ENCODE measurements at regions not wholly inside any gene's neighbourhood (a gene's known extent, or its start where the extent isn't known, plus 50 kb on each side); places are given as distances from the start of the nearest gene placed in this dataset.
"Not testable (repeated sequence)": the region's sequence is repeated elsewhere in the genome, so short reads cannot be mapped to it uniquely, and the experiment has no call there.

DNA sequence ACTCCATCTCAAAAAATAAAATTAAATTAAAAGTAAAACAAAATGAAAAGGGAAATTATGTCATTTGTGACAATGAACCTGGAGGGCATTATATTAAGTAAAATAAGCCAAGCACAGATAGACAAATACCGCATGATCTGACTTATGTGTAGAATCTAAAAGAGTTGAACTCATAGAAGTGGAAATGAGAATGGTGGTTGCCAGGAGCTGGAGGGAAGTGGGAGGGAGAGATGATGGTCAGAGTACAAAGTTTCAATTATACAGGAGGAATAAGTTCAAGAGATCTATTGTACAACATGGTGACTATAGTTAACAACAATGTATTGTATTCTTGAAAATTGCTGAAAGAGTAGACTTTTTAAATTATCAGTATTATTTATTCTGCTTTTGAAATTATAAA is 183.4 kb downstream of the ID4 start:
- no peak for TF ChIP-seq EZH2phosphoT487 (conservative IDR thresholded peaks at IDR 0.05; ENCODE audit: low read length)
- no peak for TF ChIP-seq CTCF (IDR thresholded peaks at IDR 0.05; ENCODE audit: insufficient read depth, low read length, poor library complexity, severe bottlenecking)
- Histone ChIP-seq H3K9me3 (ENCODE audit: insufficient read depth, low read length) (no peaks in the 10 kb centered on the region), H3K4me2 (ENCODE audit: low read depth, low read length, poor library complexity, severe bottlenecking) (no peak overlapping the region), H4K20me1 (ENCODE audit: low read depth, low read length) (no peaks in the 10 kb centered on the region), H3K79me2 (ENCODE audit: insufficient read depth, low read length) (no peaks in the 10 kb centered on the region), H2AFZ (ENCODE audit: low read depth, low read length, severe bottlenecking) (no peak overlapping the region), H3K27me3 (ENCODE audit: low read length) (no peaks in the 10 kb centered on the region), H3K9ac (ENCODE audit: low read length) (no peak overlapping the region), H3K27ac (ENCODE audit: low read depth, low read length) (no peak overlapping the region), H3K36me3 (ENCODE audit: low read length) (no peaks in the 10 kb centered on the region), H3K9me2 (replicated peaks; ENCODE audit: insufficient read depth, low read length) (no peaks in the 10 kb centered on the region), H3F3A (ENCODE audit: insufficient read depth) (no peaks in the 10 kb centered on the region), H3K4me3 (ENCODE audit: insufficient read depth, low read length, poor library complexity, severe bottlenecking) (no peak overlapping the region)

DNA sequence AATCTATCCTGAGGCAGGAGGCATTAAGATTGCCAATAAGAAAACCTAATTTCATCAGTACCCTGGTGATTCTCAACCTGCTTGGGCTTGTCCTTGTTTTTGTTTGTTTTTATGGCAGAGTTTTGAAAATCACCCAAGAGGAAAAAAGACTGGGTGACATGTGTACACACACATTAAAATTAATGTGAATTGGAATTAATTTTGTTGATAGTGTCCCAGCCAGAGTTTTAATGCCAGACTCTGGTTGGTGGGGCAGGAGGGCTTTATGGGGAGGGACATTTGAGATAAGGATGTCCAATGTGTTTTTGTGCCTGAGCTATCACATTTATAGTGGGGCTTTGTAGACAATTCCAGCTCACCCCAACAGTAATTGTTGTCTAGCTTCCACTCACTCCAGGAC is 184.6 kb downstream of the ID4 start:
- H3K27ac ChIP-seq (ENCODE audit: low read depth, low read length), result no peak overlapping the region
- H3K9me2 ChIP-seq (replicated peaks; ENCODE audit: insufficient read depth, low read length), result no peaks in the 10 kb centered on the region
- no peak overlapping the region for H3K9ac ChIP-seq (ENCODE audit: low read length)
- H3F3A ChIP-seq (ENCODE audit: insufficient read depth), result no peaks in the 10 kb centered on the region
- no peaks in the 10 kb centered on the region for H3K27me3 ChIP-seq (ENCODE audit: low read length)
- no peaks in the 10 kb centered on the region for H3K36me3 ChIP-seq (ENCODE audit: low read length)
- no peak overlapping the region for H2AFZ ChIP-seq (ENCODE audit: low read depth, low read length, severe bottlenecking)
- H3K9me3 ChIP-seq (ENCODE audit: insufficient read depth, low read length), result no peaks in the 10 kb centered on the region
- H3K4me2 ChIP-seq (ENCODE audit: low read depth, low read length, poor library complexity, severe bottlenecking), result no peak overlapping the region
- no peaks in the 10 kb centered on the region for H3K79me2 ChIP-seq (ENCODE audit: insufficient read depth, low read length)
- no peak overlapping the region for H3K4me3 ChIP-seq (ENCODE audit: insufficient read depth, low read length, poor library complexity, severe bottlenecking)
- TF ChIP-seq EZH2phosphoT487 (conservative IDR thresholded peaks at IDR 0.05; ENCODE audit: low read length) (no peak), CTCF (IDR thresholded peaks at IDR 0.05; ENCODE audit: insufficient read depth, low read length, poor library complexity, severe bottlenecking) (no peak)
- no peaks in the 10 kb centered on the region for H4K20me1 ChIP-seq (ENCODE audit: low read depth, low read length)

DNA sequence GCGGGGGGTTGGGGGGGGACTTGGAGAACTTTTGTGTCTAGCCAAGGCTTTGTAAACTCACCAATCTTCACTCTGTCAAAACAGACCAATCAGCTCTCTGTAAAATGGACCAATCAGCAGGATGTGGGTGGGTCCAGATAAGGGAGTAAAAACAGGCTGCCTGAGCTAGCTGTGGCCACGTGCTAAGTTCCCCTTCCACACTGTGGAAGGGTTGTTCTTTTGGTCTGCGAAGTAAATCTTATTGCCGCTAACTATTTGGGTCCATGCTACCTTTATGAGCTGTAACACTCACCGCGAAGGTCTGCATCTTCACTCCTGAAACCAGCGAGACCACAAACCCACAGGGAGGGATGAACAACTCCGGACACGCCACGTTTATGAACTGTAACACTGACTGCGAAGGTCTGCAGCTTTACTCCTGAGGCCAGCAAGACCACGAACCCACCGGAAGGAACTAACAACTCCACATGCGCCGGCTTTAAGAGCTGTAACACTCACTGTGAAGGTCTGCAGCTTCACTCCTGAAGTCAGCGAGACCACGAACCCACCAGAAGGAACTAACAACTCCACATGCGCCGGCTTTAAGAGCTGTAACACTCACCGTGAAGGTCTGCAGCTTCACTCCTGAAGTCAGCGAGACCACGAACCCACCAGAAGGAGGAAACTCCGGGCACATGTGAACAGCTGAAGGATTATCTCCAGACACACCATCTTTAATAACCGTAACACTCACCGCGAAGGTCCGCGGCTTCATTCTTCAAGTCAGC is 186.6 kb downstream of the ID4 start:
- not testable (repeated sequence) for H3K27me3 ChIP-seq (ENCODE audit: low read length); H3K4me2 ChIP-seq (ENCODE audit: low read depth, low read length, poor library complexity, severe bottlenecking); H3K9ac ChIP-seq (ENCODE audit: low read length); H3K9me3 ChIP-seq (ENCODE audit: insufficient read depth, low read length); H3K4me3 ChIP-seq (ENCODE audit: insufficient read depth, low read length, poor library complexity, severe bottlenecking); H2AFZ ChIP-seq (ENCODE audit: low read depth, low read length, severe bottlenecking); H3K9me2 ChIP-seq (replicated peaks; ENCODE audit: insufficient read depth, low read length); H3F3A ChIP-seq (ENCODE audit: insufficient read depth); H4K20me1 ChIP-seq (ENCODE audit: low read depth, low read length); H3K79me2 ChIP-seq (ENCODE audit: insufficient read depth, low read length); H3K36me3 ChIP-seq (ENCODE audit: low read length); H3K27ac ChIP-seq (ENCODE audit: low read depth, low read length)

DNA sequence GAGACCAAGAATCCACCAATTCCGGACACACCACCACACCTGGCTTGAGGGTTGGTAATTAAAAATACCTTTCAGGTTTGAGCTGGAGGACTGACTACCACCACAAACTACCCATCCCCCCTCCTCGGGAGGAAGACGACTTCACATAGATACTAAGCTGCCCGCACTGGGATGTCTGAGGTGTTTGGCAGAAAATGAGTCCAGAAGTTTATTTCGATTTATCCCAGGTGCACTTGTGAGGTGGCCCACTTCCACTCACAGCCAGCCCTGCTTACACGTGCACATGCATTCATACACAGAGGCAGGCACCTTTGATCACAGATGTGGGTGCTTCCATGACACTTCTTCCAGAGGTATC is 187.1 kb downstream of the ID4 start:
- no peaks in the 10 kb centered on the region for H3K9me3 ChIP-seq (ENCODE audit: insufficient read depth, low read length)
- H3K4me2 ChIP-seq (ENCODE audit: low read depth, low read length, poor library complexity, severe bottlenecking), result no peak overlapping the region
- no peaks in the 10 kb centered on the region for H3K27me3 ChIP-seq (ENCODE audit: low read length)
- no peaks in the 10 kb centered on the region for H3K36me3 ChIP-seq (ENCODE audit: low read length)
- no peaks in the 10 kb centered on the region for H3K79me2 ChIP-seq (ENCODE audit: insufficient read depth, low read length)
- no peaks in the 10 kb centered on the region for H3K9me2 ChIP-seq (replicated peaks; ENCODE audit: insufficient read depth, low read length)
- no peaks in the 10 kb centered on the region for H3F3A ChIP-seq (ENCODE audit: insufficient read depth)
- no peak overlapping the region for H3K9ac ChIP-seq (ENCODE audit: low read length)
- no peak for TF ChIP-seq CTCF (IDR thresholded peaks at IDR 0.05; ENCODE audit: insufficient read depth, low read length, poor library complexity, severe bottlenecking)
- TF ChIP-seq EZH2phosphoT487 (conservative IDR thresholded peaks at IDR 0.05; ENCODE audit: low read length), result no peak
- H3K4me3 ChIP-seq (ENCODE audit: insufficient read depth, low read length, poor library complexity, severe bottlenecking), result no peak overlapping the region
- H2AFZ ChIP-seq (ENCODE audit: low read depth, low read length, severe bottlenecking), result no peak overlapping the region
- H3K27ac ChIP-seq (ENCODE audit: low read depth, low read length), result no peak overlapping the region
- H4K20me1 ChIP-seq (ENCODE audit: low read depth, low read length), result no peaks in the 10 kb centered on the region
